ENCODE measurements at regions not wholly inside any gene's neighbourhood (a gene's known extent, or its start where the extent isn't known, plus 50 kb on each side); places are given as distances from the start of the nearest gene placed in this dataset.
A peak's percentile ranks its signal among the peaks of the same experiment; 100 is the strongest.

- Histone ChIP-seq H3K4me3 (ENCODE audit: insufficient read depth in 1 of 2, low read depth in 1 of 2, low read length in 2 of 2) (no peak overlapping the region), H3K27me3 (ENCODE audit: control insufficient read depth in 1 of 2, insufficient read depth in 1 of 2, low read length in 2 of 2) (no peaks in the 10 kb centered on the region), H4K91ac (ENCODE audit: low read length) (peak overlapping the region; percentile 55), H3K27ac (ENCODE audit: low read length, poor library complexity, severe bottlenecking) (no peak overlapping the region), H2BK15ac (ENCODE audit: low read depth, poor library complexity, severe bottlenecking) (no peak overlapping the region), H3K9ac (ENCODE audit: low read length) (no peak overlapping the region), H3K4ac (ENCODE audit: low read depth in 1 of 2, low read length in 2 of 2) (peak overlapping the region in 1 of 2 experiments; percentile 68), H2BK120ac (ENCODE audit: low read depth, low read length) (no peak overlapping the region), H3K14ac (ENCODE audit: low read length in 2 of 2) (peak overlapping the region in 1 of 2 experiments; percentile 3), H3K4me1 (ENCODE audit: control insufficient read depth, insufficient read depth, low read depth, low read length) (no peaks in the 10 kb centered on the region), H4K8ac (ENCODE audit: low read length) (no peak overlapping the region), H3K9me3 (ENCODE audit: control insufficient read depth, low read length) (no peaks in the 10 kb centered on the region), H3K18ac (ENCODE audit: low read depth in 1 of 2, low read length in 2 of 2) (no peak overlapping the region), H2BK12ac (ENCODE audit: low read length in 2 of 2) (peak overlapping the region in 1 of 2 experiments; percentile 17), H2BK5ac (ENCODE audit: low read depth, low read length, poor library complexity, severe bottlenecking) (no peak overlapping the region), H2AFZ (ENCODE audit: low read depth, low read length) (no peak overlapping the region), H3K4me2 (ENCODE audit: low read length, poor library complexity, severe bottlenecking) (no peak overlapping the region), H2AK5ac (ENCODE audit: low read length, severe bottlenecking) (no peak overlapping the region), H3K36me3 (ENCODE audit: control insufficient read depth in 1 of 2, insufficient read depth in 2 of 2, low read depth in 1 of 2, low read length in 2 of 2) (no peaks in the 10 kb centered on the region), H3K23ac (ENCODE audit: low read length in 2 of 2) (no peak overlapping the region), H3K79me1 (replicated peaks; ENCODE audit: low read length, poor library complexity, severe bottlenecking) (no peaks in the 10 kb centered on the region)
- peak; percentile 18 for DNase-seq
- WGBS = 64% methylated on average over 6 of the region's 6 CpGs
Measured at GRCh38 chr12:92469837-92470236, 233.0 kb upstream of the PLEKHG7 start.

GRCh38 chr12:92468358-92469020 is 234.3 kb upstream of the PLEKHG7 start:
- H3K9ac ChIP-seq (ENCODE audit: low read length) = no peak overlapping the region
- H2BK15ac ChIP-seq (ENCODE audit: low read depth, poor library complexity, severe bottlenecking) = no peak overlapping the region
- no peak overlapping the region for H2AFZ ChIP-seq (ENCODE audit: low read depth, low read length)
- H3K27ac ChIP-seq (ENCODE audit: low read length, poor library complexity, severe bottlenecking) = no peak overlapping the region
- H3K4ac ChIP-seq (ENCODE audit: low read depth in 1 of 2, low read length in 2 of 2) = no peak overlapping the region
- H2BK5ac ChIP-seq (ENCODE audit: low read depth, low read length, poor library complexity, severe bottlenecking) = no peak overlapping the region
- no peak overlapping the region for H2BK120ac ChIP-seq (ENCODE audit: low read depth, low read length)
- no peak overlapping the region for H3K4me2 ChIP-seq (ENCODE audit: low read length, poor library complexity, severe bottlenecking)
- H3K9me3 ChIP-seq (ENCODE audit: control insufficient read depth, low read length) = no peaks in the 10 kb centered on the region
- H3K4me3 ChIP-seq (ENCODE audit: insufficient read depth in 1 of 2, low read depth in 1 of 2, low read length in 2 of 2) = no peak overlapping the region
- H3K4me1 ChIP-seq (ENCODE audit: control insufficient read depth, insufficient read depth, low read depth, low read length) = no peaks in the 10 kb centered on the region
- H3K27me3 ChIP-seq (ENCODE audit: control insufficient read depth in 1 of 2, insufficient read depth in 1 of 2, low read length in 2 of 2) = no peaks in the 10 kb centered on the region
- no peak overlapping the region for H3K14ac ChIP-seq (ENCODE audit: low read length in 2 of 2)
- no peak overlapping the region for H4K91ac ChIP-seq (ENCODE audit: low read length)
- 94% methylated on average over 8 of the region's 8 CpGs for WGBS
- no peak overlapping the region for H4K8ac ChIP-seq (ENCODE audit: low read length)
- no peak overlapping the region for H2BK12ac ChIP-seq (ENCODE audit: low read length in 2 of 2)
- H3K79me1 ChIP-seq (replicated peaks; ENCODE audit: low read length, poor library complexity, severe bottlenecking) = no peaks in the 10 kb centered on the region
- no peaks in the 10 kb centered on the region for H3K36me3 ChIP-seq (ENCODE audit: control insufficient read depth in 1 of 2, insufficient read depth in 2 of 2, low read depth in 1 of 2, low read length in 2 of 2)
- DNase-seq = no peak
- H3K23ac ChIP-seq (ENCODE audit: low read length in 2 of 2) = no peak overlapping the region
- H2AK5ac ChIP-seq (ENCODE audit: low read length, severe bottlenecking) = no peak overlapping the region
- no peak overlapping the region for H3K18ac ChIP-seq (ENCODE audit: low read depth in 1 of 2, low read length in 2 of 2)

DNA sequence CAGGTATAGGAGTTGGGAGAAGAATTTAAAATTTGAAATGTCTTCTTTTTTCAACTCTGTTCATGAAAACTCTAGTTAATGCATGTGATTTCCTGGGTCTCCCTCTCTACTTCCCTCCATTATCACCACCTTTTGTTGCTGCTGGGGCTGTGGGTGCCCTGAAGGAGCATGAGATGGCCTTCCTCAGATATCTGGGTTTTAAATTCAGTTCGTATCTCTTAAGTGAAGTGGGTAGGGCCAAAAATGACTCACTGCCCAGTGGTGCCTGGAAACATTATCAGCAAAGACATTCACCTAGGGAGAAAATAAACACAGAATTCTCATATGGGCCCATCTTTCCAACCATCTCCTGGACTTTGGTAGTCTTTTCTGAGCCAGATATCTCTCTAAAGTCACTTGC is 234.9 kb upstream of the PLEKHG7 start:
- 9% methylated on average over 1 of the region's 1 CpG for WGBS
- no peak overlapping the region for H2BK15ac ChIP-seq (ENCODE audit: low read depth, poor library complexity, severe bottlenecking)

DNA sequence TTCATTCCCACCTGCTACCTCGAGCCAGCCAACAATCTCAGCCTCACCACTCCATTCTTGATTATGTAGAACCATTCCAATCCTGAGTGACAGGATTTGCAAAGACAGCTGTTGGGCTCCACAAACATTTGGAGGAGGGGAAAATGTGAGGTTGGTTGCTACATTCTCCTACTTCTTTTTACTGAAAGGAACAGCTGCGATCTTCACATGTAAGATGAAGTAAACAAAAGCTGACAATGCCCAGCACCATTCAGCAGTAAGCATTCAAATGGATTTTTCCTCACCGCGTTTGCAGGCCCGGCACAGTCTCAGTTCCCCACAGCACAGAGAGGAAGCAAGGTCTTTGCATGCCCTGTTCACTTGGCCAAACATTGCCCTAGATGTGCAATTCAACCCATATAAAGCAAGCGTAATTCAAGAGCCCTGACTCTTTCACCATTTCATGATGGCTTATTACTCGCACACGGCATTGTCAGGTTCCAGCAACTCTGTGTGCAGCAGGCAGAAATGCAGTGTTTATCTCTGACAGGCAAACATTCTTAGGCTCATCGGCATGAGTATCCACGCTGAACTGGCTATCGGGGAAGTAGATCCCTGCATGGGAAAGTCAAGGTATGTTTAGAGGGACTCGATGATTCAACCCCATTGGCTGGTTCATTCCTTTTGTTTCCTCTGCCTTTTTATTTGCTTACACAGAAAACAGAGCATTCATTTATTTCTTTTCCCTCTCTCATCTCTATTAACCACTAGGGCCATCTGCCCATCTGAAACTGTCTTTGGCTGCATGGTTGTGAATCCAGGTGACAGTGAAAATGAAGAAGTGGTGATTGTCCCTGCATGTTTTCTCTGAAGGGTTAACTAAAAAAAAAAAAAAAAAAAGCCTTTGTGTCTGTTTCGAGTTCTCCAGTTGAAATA is 236.1 kb upstream of the PLEKHG7 start:
- H3K27ac ChIP-seq (ENCODE audit: low read length, poor library complexity, severe bottlenecking) = no peak overlapping the region
- no peak overlapping the region for H3K4me2 ChIP-seq (ENCODE audit: low read length, poor library complexity, severe bottlenecking)
- no peak overlapping the region for H3K14ac ChIP-seq (ENCODE audit: low read length in 2 of 2)
- H2BK15ac ChIP-seq (ENCODE audit: low read depth, poor library complexity, severe bottlenecking) = no peak overlapping the region
- no peak overlapping the region for H2BK5ac ChIP-seq (ENCODE audit: low read depth, low read length, poor library complexity, severe bottlenecking)
- no peak overlapping the region for H2AFZ ChIP-seq (ENCODE audit: low read depth, low read length)
- H2BK120ac ChIP-seq (ENCODE audit: low read depth, low read length) = no peak overlapping the region
- no peaks in the 10 kb centered on the region for H3K27me3 ChIP-seq (ENCODE audit: control insufficient read depth in 1 of 2, insufficient read depth in 1 of 2, low read length in 2 of 2)
- peak overlapping the region; percentile 78 for H4K8ac ChIP-seq (ENCODE audit: low read length)
- WGBS = 56% methylated on average over 13 of the region's 13 CpGs
- H3K9ac ChIP-seq (ENCODE audit: low read length) = no peak overlapping the region
- no peaks in the 10 kb centered on the region for H3K36me3 ChIP-seq (ENCODE audit: control insufficient read depth in 1 of 2, insufficient read depth in 2 of 2, low read depth in 1 of 2, low read length in 2 of 2)
- no peaks in the 10 kb centered on the region for H3K4me1 ChIP-seq (ENCODE audit: control insufficient read depth, insufficient read depth, low read depth, low read length)
- H3K4me3 ChIP-seq (ENCODE audit: insufficient read depth in 1 of 2, low read depth in 1 of 2, low read length in 2 of 2) = no peak overlapping the region
- peak; percentile 73 for DNase-seq
- H3K23ac ChIP-seq (ENCODE audit: low read length in 2 of 2) = no peak overlapping the region
- H3K4ac ChIP-seq (ENCODE audit: low read depth in 1 of 2, low read length in 2 of 2) = no peak overlapping the region
- no peak overlapping the region for H2AK5ac ChIP-seq (ENCODE audit: low read length, severe bottlenecking)
- H4K91ac ChIP-seq (ENCODE audit: low read length) = no peak overlapping the region
- peak overlapping the region in 1 of 2 experiments; percentile 31 for H2BK12ac ChIP-seq (ENCODE audit: low read length in 2 of 2)
- H3K18ac ChIP-seq (ENCODE audit: low read depth in 1 of 2, low read length in 2 of 2) = peak overlapping the region in 1 of 2 experiments; percentile 66
- no peaks in the 10 kb centered on the region for H3K9me3 ChIP-seq (ENCODE audit: control insufficient read depth, low read length)
- H3K79me1 ChIP-seq (replicated peaks; ENCODE audit: low read length, poor library complexity, severe bottlenecking) = no peaks in the 10 kb centered on the region

More for the DNA sequence above, 234.9 kb upstream of the PLEKHG7 start:
- no peaks in the 10 kb centered on the region for H3K9me3 ChIP-seq (ENCODE audit: control insufficient read depth, low read length)
- H4K8ac ChIP-seq (ENCODE audit: low read length) = no peak overlapping the region
- H3K27ac ChIP-seq (ENCODE audit: low read length, poor library complexity, severe bottlenecking) = no peak overlapping the region
- no peaks in the 10 kb centered on the region for H3K79me1 ChIP-seq (replicated peaks; ENCODE audit: low read length, poor library complexity, severe bottlenecking)
- no peaks in the 10 kb centered on the region for H3K27me3 ChIP-seq (ENCODE audit: control insufficient read depth in 1 of 2, insufficient read depth in 1 of 2, low read length in 2 of 2)
- no peak overlapping the region for H2AFZ ChIP-seq (ENCODE audit: low read depth, low read length)
- no peak overlapping the region for H3K4me3 ChIP-seq (ENCODE audit: insufficient read depth in 1 of 2, low read depth in 1 of 2, low read length in 2 of 2)
- H3K4me1 ChIP-seq (ENCODE audit: control insufficient read depth, insufficient read depth, low read depth, low read length) = no peaks in the 10 kb centered on the region
- no peak overlapping the region for H3K18ac ChIP-seq (ENCODE audit: low read depth in 1 of 2, low read length in 2 of 2)
- H3K14ac ChIP-seq (ENCODE audit: low read length in 2 of 2) = no peak overlapping the region
- H3K4ac ChIP-seq (ENCODE audit: low read depth in 1 of 2, low read length in 2 of 2) = no peak overlapping the region
- no peak overlapping the region for H2BK120ac ChIP-seq (ENCODE audit: low read depth, low read length)
- no peak overlapping the region for H3K9ac ChIP-seq (ENCODE audit: low read length)
- H2AK5ac ChIP-seq (ENCODE audit: low read length, severe bottlenecking) = no peak overlapping the region
- H4K91ac ChIP-seq (ENCODE audit: low read length) = no peak overlapping the region
- no peak overlapping the region for H3K4me2 ChIP-seq (ENCODE audit: low read length, poor library complexity, severe bottlenecking)
- no peak overlapping the region for H3K23ac ChIP-seq (ENCODE audit: low read length in 2 of 2)
- DNase-seq = peak; percentile 15
- no peaks in the 10 kb centered on the region for H3K36me3 ChIP-seq (ENCODE audit: control insufficient read depth in 1 of 2, insufficient read depth in 2 of 2, low read depth in 1 of 2, low read length in 2 of 2)
- H2BK5ac ChIP-seq (ENCODE audit: low read depth, low read length, poor library complexity, severe bottlenecking) = no peak overlapping the region
- no peak overlapping the region for H2BK12ac ChIP-seq (ENCODE audit: low read length in 2 of 2)

Data from mesenchymal stem cell (in vitro differentiated cells and primary cell).